Peyer's patch (tissue), 4 donors: ENCODE measurements at regions not wholly inside any gene's neighbourhood (a gene's known extent, or its start where the extent isn't known, plus 50 kb on each side); places are given as distances from the start of the nearest gene placed in this dataset.
A peak's percentile ranks its signal among the peaks of the same experiment; 100 is the strongest.

Experiments used
- DNase-seq, 3 donors: peaks; one replicate each; pipeline ENCODE4 v3.0.0-alpha.2; 2017 to 2019
- H3K27ac ChIP-seq, 4 donors: fragments of 200-600 bp; sonication (generic); one replicate each; pipeline ENCODE4 v1.5.1; 2016 to 2019
- H3K27me3 ChIP-seq, 2 donors: fragments of 200-600 bp; sonication (generic); one replicate each; pipeline ENCODE4 v1.5.1; 2019
- H3K36me3 ChIP-seq, 3 donors: fragments of 200-600 bp; sonication (generic); one replicate each; pipeline ENCODE4 v1.5.1; 2016 to 2019
- H3K4me1 ChIP-seq, 4 donors: fragments of 200-600 bp; sonication (generic); one replicate each; pipeline ENCODE4 v1.5.1; 2016 to 2019
- H3K4me3 ChIP-seq, 4 donors: fragments of 200-600 bp; sonication (generic); 1 replicate in 3 of 4; 2 replicates in 1 of 4; pipeline ENCODE4 v1.5.1; 2016 to 2019; ENCODE audit warnings: mild to moderate bottlenecking in 1 of 4
- H3K9me3 ChIP-seq, 4 donors: fragments of 200-600 bp; sonication (generic); one replicate each; pipeline ENCODE4 v1.5.1; 2016 to 2019; ENCODE audit warnings: mild to moderate bottlenecking in 1 of 4
- CTCF ChIP-seq, 6 experiments: fragments of 450-650 bp in 4 of 6; fragments of 200-600 bp in 2 of 6; sonication (generic) in 1 of 6; IDR thresholded peaks; one replicate each; pipeline ENCODE4 v1.5.1; 2017 to 2019; ENCODE audit warnings: antibody characterized with exemption in 6 of 6, mild to moderate bottlenecking in 3 of 6, moderate library complexity in 1 of 6
- POLR2A ChIP-seq, 2 donors: fragments of 450-650 bp; IDR thresholded peaks; one replicate each; pipeline ENCODE4 v1.5.1; 2017; ENCODE audit warnings: antibody characterized with exemption in 2 of 2, mild to moderate bottlenecking in 2 of 2, moderate library complexity in 2 of 2

- Histone ChIP-seq H3K4me3 (no peak overlapping the region), H3K27me3 (no peaks in the 10 kb centered on the region), H3K9me3 (no peaks in the 10 kb centered on the region), H3K36me3 (no peaks in the 10 kb centered on the region), H3K27ac (no peak overlapping the region), H3K4me1 (peaks cover 2 to 11% (median 9%) of the 10 kb centered on the region in 4 donors)
- TF ChIP-seq CTCF (IDR thresholded peaks at IDR 0.05) (no peak), POLR2A (IDR thresholded peaks at IDR 0.05) (no peak)
- DNase-seq: no peak
Observed at GRCh38 chr16:85991425-85991824, 92.5 kb downstream of the IRF8 start.

GRCh38 chr16:85991856-85992255 is 92.9 kb downstream of the IRF8 start:
- no peak overlapping the region for H3K4me3 ChIP-seq
- TF ChIP-seq POLR2A (IDR thresholded peaks at IDR 0.05): no peak
- no peak for TF ChIP-seq CTCF (IDR thresholded peaks at IDR 0.05)
- no peaks in the 10 kb centered on the region for H3K9me3 ChIP-seq
- peaks cover 2 to 11% (median 5%) of the 10 kb centered on the region in 4 donors for H3K4me1 ChIP-seq
- no peaks in the 10 kb centered on the region for H3K36me3 ChIP-seq
- no peaks in the 10 kb centered on the region for H3K27me3 ChIP-seq
- DNase-seq: peak in 1 of 3 donors; percentile 18
- H3K27ac ChIP-seq: no peak overlapping the region

- Histone ChIP-seq H3K4me1 (peaks cover 0 to 8% (median 1%) of the 10 kb centered on the region in 4 donors), H3K36me3 (no peaks in the 10 kb centered on the region), H3K9me3 (no peaks in the 10 kb centered on the region), H3K4me3 (no peak overlapping the region), H3K27ac (no peak overlapping the region), H3K27me3 (no peaks in the 10 kb centered on the region)
- no peak for TF ChIP-seq CTCF (IDR thresholded peaks at IDR 0.05)
- TF ChIP-seq POLR2A (IDR thresholded peaks at IDR 0.05): no peak
- no peak for DNase-seq
Observed at GRCh38 chr16:85992359-85992758, 93.4 kb downstream of the IRF8 start.

- H3K36me3 ChIP-seq: no peaks in the 10 kb centered on the region
Observed at GRCh38 chr16:85992779-85993178, 93.8 kb downstream of the IRF8 start.

GRCh38 chr16:85994492-85995490 is 95.8 kb downstream of the IRF8 start:
- DNase-seq: peak in 2 of 3 donors; percentile 54 to 66
- Histone ChIP-seq H3K27ac (peak overlapping the region in 2 of 4 donors; percentile 35 to 65), H3K4me3 (peak overlapping the region in 1 of 4 donors; percentile 9), H3K27me3 (no peaks in the 10 kb centered on the region), H3K4me1 (no peaks in the 10 kb centered on the region), H3K9me3 (no peaks in the 10 kb centered on the region), H3K36me3 (no peaks in the 10 kb centered on the region)
- TF ChIP-seq CTCF (IDR thresholded peaks at IDR 0.05) (no peak), POLR2A (IDR thresholded peaks at IDR 0.05) (no peak)

More at GRCh38 chr16:85992779-85993178, 93.8 kb downstream of the IRF8 start:
- Histone ChIP-seq H3K27me3 (no peaks in the 10 kb centered on the region), H3K27ac (no peak overlapping the region), H3K9me3 (no peaks in the 10 kb centered on the region), H3K4me1 (peaks cover 0 to 6% (median 0%) of the 10 kb centered on the region in 4 donors), H3K4me3 (no peak overlapping the region)
- DNase-seq: no peak
- TF ChIP-seq CTCF (IDR thresholded peaks at IDR 0.05) (no peak), POLR2A (IDR thresholded peaks at IDR 0.05) (no peak)
